Lower leg skin (tissue), 3 donors: ENCODE measurements at regions not wholly inside any gene's neighbourhood (a gene's known extent, or its start where the extent isn't known, plus 50 kb on each side); places are given as distances from the start of the nearest gene placed in this dataset.

Source experiments
- CTCF ChIP-seq, 3 donors: fragments of 450-650 bp; IDR thresholded peaks; one replicate each; pipeline ENCODE4 v1.5.1; 2016; ENCODE audit warnings: antibody characterized with exemption in 3 of 3, mild to moderate bottlenecking in 3 of 3, moderate library complexity in 2 of 3
- POLR2A ChIP-seq, 2 donors: fragments of 450-650 bp; IDR thresholded peaks; one replicate each; pipeline ENCODE4 v1.6.1; 2016 to 2017; ENCODE audit warnings: antibody characterized with exemption in 2 of 2, mild to moderate bottlenecking in 1 of 2, moderate library complexity in 1 of 2

GRCh38 chr17:22515599-22515998 is 823.3 kb downstream of the KCNJ18 start:
- no peak for TF ChIP-seq CTCF (IDR thresholded peaks at IDR 0.05)
- TF ChIP-seq POLR2A (IDR thresholded peaks at IDR 0.05) = no peak
